GM19452 (cell line): ENCODE measurements at regions not wholly inside any gene's neighbourhood (a gene's known extent, or its start where the extent isn't known, plus 50 kb on each side); places are given as distances from the start of the nearest gene placed in this dataset.

Source experiments
- ATAC-seq: cut with Tn5 transposase; IDR thresholded peaks from one replicate; pipeline ENCODE4 v1.9.1; 2021; ENCODE audit not compliant: unreplicated experiment

GRCh38 chr5:175805256-175806011 is 65.9 kb upstream of the CPLX2 start:
- ATAC-seq = no peak

GRCh38 chr5:175808711-175809110 is 62.7 kb upstream of the CPLX2 start:
- no peak for ATAC-seq

- no peak for ATAC-seq
Measured at GRCh38 chr5:175809531-175810121, 61.8 kb upstream of the CPLX2 start.

GRCh38 chr5:175810457-175810856 is 60.9 kb upstream of the CPLX2 start:
- no peak for ATAC-seq

- ATAC-seq = no peak
Measured at GRCh38 chr5:175811589-175811988, 59.8 kb upstream of the CPLX2 start.

GRCh38 chr5:175813943-175814630 is 57.3 kb upstream of the CPLX2 start:
- ATAC-seq = no peak

- ATAC-seq = no peak
Measured at GRCh38 chr5:175814691-175815090, 56.7 kb upstream of the CPLX2 start.

- no peak for ATAC-seq
Measured at GRCh38 chr5:175815126-175815913, 56.1 kb upstream of the CPLX2 start.

- ATAC-seq = no peak
Measured at GRCh38 chr5:175816348-175816747, 55.0 kb upstream of the CPLX2 start.

GRCh38 chr5:175819090-175819425 is 52.3 kb upstream of the CPLX2 start:
- no peak for ATAC-seq

- no peak for ATAC-seq
Measured at GRCh38 chr5:175820230-175820629, 51.1 kb upstream of the CPLX2 start.
